ENCODE measurements at regions not wholly inside any gene's neighbourhood (a gene's known extent, or its start where the extent isn't known, plus 50 kb on each side); places are given as distances from the start of the nearest gene placed in this dataset.

GRCh38 chr20:6355754-6356451 is 233.1 kb upstream of the FERMT1 start:
- DNase-seq (ENCODE audit: low read depth in 1 of 2, low spot score in 1 of 2), result no peak
- Histone ChIP-seq H3K27ac (replicated peaks) (no peak overlapping the region), H3K27me3 (ENCODE audit: insufficient read depth, poor library complexity, severe bottlenecking) (no peaks in the 10 kb centered on the region), H3K4me3 (replicated peaks; ENCODE audit: insufficient read depth, low read length) (no peak overlapping the region)
- TF ChIP-seq SPI1 (IDR thresholded peaks at IDR 0.05; ENCODE audit: borderline replicate concordance, low read depth) (no peak), CTCF (IDR thresholded peaks at IDR 0.05; ENCODE audit: insufficient read depth, low read length) (no peak), REST (IDR thresholded peaks at IDR 0.05; ENCODE audit: insufficient replicate concordance, low read depth) (no peak), GABPA (IDR thresholded peaks at IDR 0.05; ENCODE audit: low read depth) (no peak), POLR2AphosphoS5 (IDR thresholded peaks at IDR 0.05; ENCODE audit: low read depth) (no peak)

- no peak for DNase-seq (ENCODE audit: low read depth in 1 of 2, low spot score in 1 of 2)
- Histone ChIP-seq H3K27me3 (ENCODE audit: insufficient read depth, poor library complexity, severe bottlenecking) (peaks cover 6% of the 10 kb centered on the region), H3K27ac (replicated peaks) (no peak overlapping the region), H3K4me3 (replicated peaks; ENCODE audit: insufficient read depth, low read length) (no peak overlapping the region)
- TF ChIP-seq REST (IDR thresholded peaks at IDR 0.05; ENCODE audit: insufficient replicate concordance, low read depth), result no peak
- no peak for TF ChIP-seq POLR2AphosphoS5 (IDR thresholded peaks at IDR 0.05; ENCODE audit: low read depth)
- no peak for TF ChIP-seq CTCF (IDR thresholded peaks at IDR 0.05; ENCODE audit: insufficient read depth, low read length)
- TF ChIP-seq GABPA (IDR thresholded peaks at IDR 0.05; ENCODE audit: low read depth), result no peak
- TF ChIP-seq SPI1 (IDR thresholded peaks at IDR 0.05; ENCODE audit: borderline replicate concordance, low read depth), result no peak
Observed at GRCh38 chr20:6348908-6349307, 226.1 kb upstream of the FERMT1 start.

GRCh38 chr20:6347916-6348315 is 225.1 kb upstream of the FERMT1 start:
- no peak for DNase-seq (ENCODE audit: low read depth in 1 of 2, low spot score in 1 of 2)
- Histone ChIP-seq H3K27ac (replicated peaks) (no peak overlapping the region), H3K27me3 (ENCODE audit: insufficient read depth, poor library complexity, severe bottlenecking) (peaks cover 6% of the 10 kb centered on the region), H3K4me3 (replicated peaks; ENCODE audit: insufficient read depth, low read length) (no peak overlapping the region)
- TF ChIP-seq POLR2AphosphoS5 (IDR thresholded peaks at IDR 0.05; ENCODE audit: low read depth), result no peak
- no peak for TF ChIP-seq SPI1 (IDR thresholded peaks at IDR 0.05; ENCODE audit: borderline replicate concordance, low read depth)
- TF ChIP-seq REST (IDR thresholded peaks at IDR 0.05; ENCODE audit: insufficient replicate concordance, low read depth), result no peak
- TF ChIP-seq GABPA (IDR thresholded peaks at IDR 0.05; ENCODE audit: low read depth), result no peak
- TF ChIP-seq CTCF (IDR thresholded peaks at IDR 0.05; ENCODE audit: insufficient read depth, low read length), result no peak

Data from HL-60 (cell line).